GM19468 (cell line): ENCODE measurements at regions not wholly inside any gene's neighbourhood (a gene's known extent, or its start where the extent isn't known, plus 50 kb on each side); places are given as distances from the start of the nearest gene placed in this dataset.

Source experiments
- ATAC-seq: cut with Tn5 transposase; IDR thresholded peaks from one replicate; pipeline ENCODE4 v1.9.1; 2021; ENCODE audit warnings: mild to moderate bottlenecking, moderate library complexity, moderate number of reproducible peaks; ENCODE audit not compliant: unreplicated experiment; ENCODE audit errors: extremely low read depth

- no peak for ATAC-seq
These were observed 106.6 kb downstream of the FAS start for GRCh38 chr10:89097226-89097625.

- ATAC-seq, result no peak
These were observed 105.2 kb downstream of the FAS start for GRCh38 chr10:89095701-89096391.

- no peak for ATAC-seq
These were observed 103.1 kb downstream of the FAS start for GRCh38 chr10:89093728-89094127.

GRCh38 chr10:89092981-89093380 lies 102.4 kb downstream of the FAS start:
- no peak for ATAC-seq

GRCh38 chr10:89092439-89092838 lies 101.8 kb downstream of the FAS start:
- ATAC-seq, result no peak

GRCh38 chr10:89091496-89091895 lies 100.9 kb downstream of the FAS start:
- ATAC-seq, result no peak

- no peak for ATAC-seq
These were observed 100.3 kb downstream of the FAS start for GRCh38 chr10:89090756-89091445.

- ATAC-seq, result no peak
These were observed 96.4 kb downstream of the FAS start for GRCh38 chr10:89086801-89087521.

- no peak for ATAC-seq
These were observed 94.6 kb downstream of the FAS start for GRCh38 chr10:89085153-89085552.

- no peak for ATAC-seq
These were observed 91.5 kb downstream of the FAS start for GRCh38 chr10:89082086-89082485.

GRCh38 chr10:89080660-89081059 lies 90.1 kb downstream of the FAS start:
- ATAC-seq, result no peak

- no peak for ATAC-seq
These were observed 89.4 kb downstream of the FAS start for GRCh38 chr10:89079961-89080360.

- ATAC-seq, result no peak
These were observed 88.4 kb downstream of the FAS start for GRCh38 chr10:89078724-89079672.

- no peak for ATAC-seq
These were observed 85.5 kb downstream of the FAS start for GRCh38 chr10:89076120-89076519.

- ATAC-seq, result no peak
These were observed 85.0 kb downstream of the FAS start for GRCh38 chr10:89075631-89076030.

- no peak for ATAC-seq
These were observed 83.5 kb downstream of the FAS start for GRCh38 chr10:89074120-89074519.

- ATAC-seq, result no peak
These were observed 83.1 kb downstream of the FAS start for GRCh38 chr10:89073719-89074118.

GRCh38 chr10:89069589-89069988 lies 79.0 kb downstream of the FAS start:
- ATAC-seq, result no peak
